ENCODE measurements at regions not wholly inside any gene's neighbourhood (a gene's known extent, or its start where the extent isn't known, plus 50 kb on each side); places are given as distances from the start of the nearest gene placed in this dataset.
A peak's percentile ranks its signal among the peaks of the same experiment; 100 is the strongest.
"Not testable (repeated sequence)": the region's sequence is repeated elsewhere in the genome, so short reads cannot be mapped to it uniquely, and the experiment has no call there.

- TF ChIP-seq CTCF (IDR thresholded peaks at IDR 0.05) = no peak
- Mint-ChIP-seq H3K36me3 (ENCODE audit: low read depth) (no peaks in the 10 kb centered on the region), H3K4me1 (ENCODE audit: low read depth) (peaks cover 48% of the 10 kb centered on the region), H3K27ac (peak overlapping the region; percentile 74), H3K9me3 (no peaks in the 10 kb centered on the region), H3K27me3 (ENCODE audit: insufficient read depth) (no peaks in the 10 kb centered on the region), H3K4me3 (peak overlapping the region; percentile 2)
- DNase-seq = no peak
Observed at GRCh38 chr6:144954241-144954556, 669.1 kb downstream of the UTRN start.

GRCh38 chr6:144955392-144955791, 670.3 kb downstream of the UTRN start:
- no peak for TF ChIP-seq CTCF (IDR thresholded peaks at IDR 0.05)
- H3K36me3 Mint-ChIP-seq (ENCODE audit: low read depth) = no peaks in the 10 kb centered on the region
- no peak for DNase-seq
- no peaks in the 10 kb centered on the region for H3K27me3 Mint-ChIP-seq (ENCODE audit: insufficient read depth)
- H3K27ac Mint-ChIP-seq = peak overlapping the region; percentile 60
- H3K9me3 Mint-ChIP-seq = no peaks in the 10 kb centered on the region
- H3K4me3 Mint-ChIP-seq = peak overlapping the region; percentile 5; the same call in 1 of the 2 replicates
- H3K4me1 Mint-ChIP-seq (ENCODE audit: low read depth) = peaks cover 48% of the 10 kb centered on the region

GRCh38 chr6:144955859-144956258, 670.7 kb downstream of the UTRN start:
- peak overlapping the region; percentile 60 for H3K27ac Mint-ChIP-seq
- peak; percentile 49 for DNase-seq
- TF ChIP-seq CTCF (IDR thresholded peaks at IDR 0.05) = no peak
- no peak overlapping the region for H3K4me3 Mint-ChIP-seq
- H3K36me3 Mint-ChIP-seq (ENCODE audit: low read depth) = no peaks in the 10 kb centered on the region
- no peaks in the 10 kb centered on the region for H3K27me3 Mint-ChIP-seq (ENCODE audit: insufficient read depth)
- peaks cover 48% of the 10 kb centered on the region for H3K4me1 Mint-ChIP-seq (ENCODE audit: low read depth)
- no peaks in the 10 kb centered on the region for H3K9me3 Mint-ChIP-seq

GRCh38 chr6:144956697-144957096, 671.6 kb downstream of the UTRN start:
- H3K4me3 Mint-ChIP-seq; H3K36me3 Mint-ChIP-seq (ENCODE audit: low read depth); H3K27me3 Mint-ChIP-seq (ENCODE audit: insufficient read depth); H3K9me3 Mint-ChIP-seq; DNase-seq: not testable (repeated sequence)
- Mint-ChIP-seq H3K4me1 (ENCODE audit: low read depth) (peaks cover 48% of the 10 kb centered on the region), H3K27ac (peak overlapping the region; percentile 16)

GRCh38 chr6:144957236-144957937, 672.3 kb downstream of the UTRN start:
- Mint-ChIP-seq H3K27me3 (ENCODE audit: insufficient read depth) (no peaks in the 10 kb centered on the region), H3K4me3 (no peak overlapping the region), H3K9me3 (no peaks in the 10 kb centered on the region), H3K27ac (no peak overlapping the region), H3K4me1 (ENCODE audit: low read depth) (peaks cover 48% of the 10 kb centered on the region), H3K36me3 (ENCODE audit: low read depth) (no peaks in the 10 kb centered on the region)
- DNase-seq = no peak
- TF ChIP-seq CTCF (IDR thresholded peaks at IDR 0.05) = no peak

GRCh38 chr6:144969154-144969553, 684.0 kb downstream of the UTRN start:
- no peaks in the 10 kb centered on the region for H3K9me3 Mint-ChIP-seq
- TF ChIP-seq CTCF (IDR thresholded peaks at IDR 0.05) = no peak
- no peak overlapping the region for H3K27ac Mint-ChIP-seq
- peaks cover 5% of the 10 kb centered on the region; the same call in 1 of the 2 replicates for H3K4me1 Mint-ChIP-seq (ENCODE audit: low read depth)
- no peak for DNase-seq
- H3K36me3 Mint-ChIP-seq (ENCODE audit: low read depth) = no peaks in the 10 kb centered on the region
- H3K4me3 Mint-ChIP-seq = no peak overlapping the region
- H3K27me3 Mint-ChIP-seq (ENCODE audit: insufficient read depth) = no peaks in the 10 kb centered on the region

All from HFFc6 (cell line).